Nephron progenitor cell (in vitro differentiated cells): ENCODE measurements at regions not wholly inside any gene's neighbourhood (a gene's known extent, or its start where the extent isn't known, plus 50 kb on each side); places are given as distances from the start of the nearest gene placed in this dataset.

Experiments used
- DNase-seq: peaks from one replicate; pipeline ENCODE4 v3.0.0; 2021
- H3K27ac Mint-ChIP-seq: 2 replicates; pipeline ENCODE4 v1.8.0; 2021; ENCODE audit warnings: mild to moderate bottlenecking, moderate library complexity, mixed read lengths
- H3K27me3 Mint-ChIP-seq: 2 replicates; pipeline ENCODE4 v1.8.0; 2021; ENCODE audit warnings: mild to moderate bottlenecking, low read depth, mixed read lengths; ENCODE audit not compliant: poor library complexity
- H3K36me3 Mint-ChIP-seq: 2 replicates; pipeline ENCODE4 v1.8.0; 2021; ENCODE audit warnings: low read depth, mixed read lengths
- H3K4me1 Mint-ChIP-seq: 2 replicates; pipeline ENCODE4 v1.8.0; 2021; ENCODE audit warnings: mixed read lengths
- H3K4me3 Mint-ChIP-seq: 2 replicates; pipeline ENCODE4 v1.8.0; 2021; ENCODE audit warnings: mild to moderate bottlenecking, moderate library complexity, mixed read lengths
- H3K9me3 Mint-ChIP-seq: 2 replicates; pipeline ENCODE4 v1.8.0; 2021; ENCODE audit warnings: mild to moderate bottlenecking, moderate library complexity, mixed read lengths
- CTCF ChIP-seq: fragments of 200-600 bp; sonication (generic); IDR thresholded peaks from 2 replicates; pipeline ENCODE4 v1.5.0; 2021; ENCODE audit warnings: antibody characterized with exemption

GRCh38 chr21:43273708-43274021 is 104.9 kb downstream of the CRYAA start:
- no peaks in the 10 kb centered on the region for H3K9me3 Mint-ChIP-seq
- H3K27ac Mint-ChIP-seq = no peak overlapping the region
- peaks cover 16% of the 10 kb centered on the region for H3K4me1 Mint-ChIP-seq
- TF ChIP-seq CTCF = no peak
- no peak for DNase-seq
- H3K4me3 Mint-ChIP-seq = no peak overlapping the region
- H3K27me3 Mint-ChIP-seq = peaks cover 27% of the 10 kb centered on the region
- no peaks in the 10 kb centered on the region for H3K36me3 Mint-ChIP-seq

GRCh38 chr21:43273016-43273707 is 104.4 kb downstream of the CRYAA start:
- peaks cover 16% of the 10 kb centered on the region for H3K4me1 Mint-ChIP-seq
- H3K9me3 Mint-ChIP-seq = no peaks in the 10 kb centered on the region
- H3K36me3 Mint-ChIP-seq = no peaks in the 10 kb centered on the region
- no peak for TF ChIP-seq CTCF
- peaks cover 25% of the 10 kb centered on the region for H3K27me3 Mint-ChIP-seq
- no peak overlapping the region for H3K27ac Mint-ChIP-seq
- DNase-seq = no peak
- no peak overlapping the region for H3K4me3 Mint-ChIP-seq

DNA sequence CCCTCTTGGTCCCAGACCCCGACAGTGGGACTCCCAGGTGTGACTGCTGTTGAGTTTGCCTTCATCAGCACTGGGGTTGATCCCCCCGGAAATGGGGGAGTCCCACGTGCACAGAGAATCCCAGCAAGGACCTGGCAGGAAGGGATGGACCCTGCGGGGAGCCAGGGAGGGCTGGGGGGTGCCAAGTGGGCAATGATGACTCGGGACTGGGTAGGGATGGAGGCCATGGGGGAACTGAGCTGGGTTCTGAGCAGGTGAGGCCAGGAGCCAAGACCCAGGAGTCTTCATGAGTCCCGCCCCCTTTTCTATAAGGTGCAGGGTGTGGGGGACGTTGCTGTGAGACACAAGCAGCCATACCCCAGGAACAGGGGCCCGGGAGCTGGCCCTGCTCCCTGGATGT is 103.8 kb downstream of the CRYAA start:
- Mint-ChIP-seq H3K36me3 (no peaks in the 10 kb centered on the region), H3K9me3 (no peaks in the 10 kb centered on the region), H3K4me3 (no peak overlapping the region), H3K27ac (no peak overlapping the region), H3K4me1 (peaks cover 10% of the 10 kb centered on the region), H3K27me3 (peaks cover 20% of the 10 kb centered on the region)
- TF ChIP-seq CTCF = no peak
- DNase-seq = no peak

DNA sequence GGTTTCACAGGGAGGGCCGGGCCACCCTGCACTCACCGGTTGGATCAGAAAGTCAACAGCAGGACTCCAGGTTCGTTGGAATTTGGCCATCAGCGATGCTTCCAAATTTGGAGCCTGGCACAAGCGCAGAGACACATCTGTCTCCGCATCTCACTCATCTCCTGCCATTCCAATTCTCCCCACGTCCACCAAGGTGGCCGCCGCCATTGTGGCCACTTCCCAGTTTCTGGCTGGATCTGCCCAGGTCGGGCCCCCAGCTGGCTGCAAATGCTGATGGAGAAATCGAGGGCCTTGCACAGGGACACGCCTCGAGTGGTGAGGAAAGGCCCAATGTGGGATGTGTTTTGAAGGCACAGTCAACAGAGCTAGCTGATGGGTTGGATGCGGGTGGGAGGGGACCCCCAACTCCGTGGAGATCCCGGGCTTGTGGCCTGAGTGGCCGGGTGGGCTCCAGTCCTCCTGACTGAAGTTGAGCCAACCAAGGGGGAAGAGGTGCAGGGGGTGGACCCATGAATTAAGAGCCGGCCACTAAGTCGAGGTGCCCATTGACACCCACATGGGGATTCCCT is 102.7 kb downstream of the CRYAA start:
- DNase-seq = no peak
- Mint-ChIP-seq H3K9me3 (no peaks in the 10 kb centered on the region), H3K4me1 (peaks cover 6% of the 10 kb centered on the region), H3K27me3 (peaks cover 11% of the 10 kb centered on the region), H3K4me3 (no peak overlapping the region), H3K36me3 (no peaks in the 10 kb centered on the region), H3K27ac (no peak overlapping the region)
- TF ChIP-seq CTCF = no peak

DNA sequence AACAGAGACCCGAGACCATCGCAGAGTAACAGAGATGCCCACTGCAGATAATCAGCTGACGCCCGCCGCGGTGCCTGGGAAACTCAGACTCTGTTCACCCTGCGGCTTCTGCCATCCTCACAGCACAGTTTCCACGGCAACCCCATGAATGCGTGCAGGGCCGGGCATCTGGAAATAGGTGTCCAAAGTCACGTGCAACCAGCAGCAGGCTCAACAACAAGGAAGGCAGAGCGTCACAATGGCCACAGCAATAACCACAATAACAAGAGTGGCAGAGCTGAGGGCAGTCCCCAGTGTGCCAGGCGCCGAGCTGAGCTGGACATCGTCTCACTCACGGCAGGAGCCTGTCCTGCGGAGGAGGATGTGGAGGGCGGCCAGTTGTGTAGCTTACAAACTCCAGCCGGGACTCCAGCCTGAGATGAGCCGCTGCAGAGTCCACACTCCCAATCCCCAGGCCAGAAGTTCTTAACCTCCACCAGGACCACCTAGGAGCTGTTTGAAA is 102.0 kb downstream of the CRYAA start:
- H3K27ac Mint-ChIP-seq = no peak overlapping the region
- peaks cover 4% of the 10 kb centered on the region for H3K4me1 Mint-ChIP-seq
- H3K36me3 Mint-ChIP-seq = no peaks in the 10 kb centered on the region
- DNase-seq = no peak
- H3K9me3 Mint-ChIP-seq = no peaks in the 10 kb centered on the region
- H3K4me3 Mint-ChIP-seq = no peak overlapping the region
- H3K27me3 Mint-ChIP-seq = peaks cover 9% of the 10 kb centered on the region
- no peak for TF ChIP-seq CTCF
